Spinal cord (tissue), 9 donors: ENCODE measurements at regions not wholly inside any gene's neighbourhood (a gene's known extent, or its start where the extent isn't known, plus 50 kb on each side); places are given as distances from the start of the nearest gene placed in this dataset.

Experiments
- DNase-seq, 6 donors: peaks; one replicate each; pipeline versions ENCODE4 v3.0.0 to v3.0.0-alpha.2; 2013 to 2015; ENCODE audit warnings: low spot score in 6 of 6, low read depth in 4 of 6
- H3K27ac ChIP-seq: one replicate; pipeline ENCODE4 v1.5.1; 2013; ENCODE audit warnings: low read depth, low read length, control low read depth
- H3K27me3 ChIP-seq: one replicate; pipeline ENCODE4 v1.6.1; 2013; ENCODE audit warnings: low read length; ENCODE audit not compliant: control insufficient read depth, insufficient read depth
- H3K36me3 ChIP-seq: one replicate; pipeline ENCODE4 v1.6.1; 2013; ENCODE audit warnings: low read length; ENCODE audit not compliant: control insufficient read depth, insufficient read depth
- H3K4me1 ChIP-seq: one replicate; pipeline ENCODE4 v1.6.1; 2013; ENCODE audit warnings: low read length; ENCODE audit not compliant: control insufficient read depth, insufficient read depth
- H3K4me3 ChIP-seq: one replicate; pipeline ENCODE4 v1.5.1; 2013; ENCODE audit warnings: low read depth, low read length, control low read depth
- H3K9me3 ChIP-seq: one replicate; pipeline ENCODE4 v1.6.1; 2013; ENCODE audit warnings: low read length; ENCODE audit not compliant: control insufficient read depth, insufficient read depth
- WGBS: methylation state at CpG from one replicate; pipeline ENCODE4 v1.1.5; 2013; ENCODE audit warnings: missing lambda C conversion rate; ENCODE audit not compliant: insufficient coverage; 5-methylcytosine and 5-hydroxymethylcytosine counted together
- donor health status: healthy.

GRCh38 chr10:52452600-52453493 is 138.8 kb downstream of the DKK1 start:
- no peak overlapping the region for H3K27ac ChIP-seq
- H3K4me1 ChIP-seq, result no peaks in the 10 kb centered on the region
- peak in 1 of 6 donors; percentile 16 for DNase-seq
- no peak overlapping the region for H3K4me3 ChIP-seq
- 80% methylated on average over 6 of the region's 12 CpGs for WGBS
- H3K9me3 ChIP-seq, result no peaks in the 10 kb centered on the region
- no peaks in the 10 kb centered on the region for H3K36me3 ChIP-seq
- H3K27me3 ChIP-seq, result no peaks in the 10 kb centered on the region

GRCh38 chr10:52453501-52453900 is 139.4 kb downstream of the DKK1 start:
- no peaks in the 10 kb centered on the region for H3K9me3 ChIP-seq
- no peak for DNase-seq
- no peaks in the 10 kb centered on the region for H3K36me3 ChIP-seq
- no peaks in the 10 kb centered on the region for H3K4me1 ChIP-seq
- no peak overlapping the region for H3K27ac ChIP-seq
- H3K4me3 ChIP-seq, result no peak overlapping the region
- no CpG with 5 or more reads among the region's 1 CpG for WGBS
- no peaks in the 10 kb centered on the region for H3K27me3 ChIP-seq

DNA sequence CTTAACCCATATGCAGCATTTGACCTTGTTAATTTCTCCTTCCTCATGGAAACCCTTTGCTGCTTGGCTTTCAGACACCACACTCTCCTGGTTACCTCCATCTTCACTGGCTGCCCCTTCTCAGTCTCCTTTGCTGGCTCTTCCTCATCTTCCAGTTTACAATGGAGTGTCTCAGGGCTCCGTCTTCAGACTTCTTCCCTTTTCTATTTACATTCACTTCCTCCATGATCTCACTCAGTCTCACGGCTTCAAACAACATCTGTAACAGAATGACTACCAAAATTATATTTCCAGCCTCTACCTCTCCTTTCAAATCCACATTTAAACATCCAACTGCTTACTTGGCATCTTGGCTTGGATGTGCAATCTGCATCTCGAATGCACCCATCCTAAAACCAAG is 140.4 kb downstream of the DKK1 start:
- H3K4me3 ChIP-seq, result no peak overlapping the region
- WGBS, result 89% methylated on average over 3 of the region's 3 CpGs
- no peak for DNase-seq
- no peak overlapping the region for H3K27ac ChIP-seq
- no peaks in the 10 kb centered on the region for H3K36me3 ChIP-seq
- no peaks in the 10 kb centered on the region for H3K27me3 ChIP-seq
- H3K9me3 ChIP-seq, result no peaks in the 10 kb centered on the region
- no peaks in the 10 kb centered on the region for H3K4me1 ChIP-seq

- H3K27me3 ChIP-seq, result no peaks in the 10 kb centered on the region
- no peak overlapping the region for H3K27ac ChIP-seq
- H3K9me3 ChIP-seq, result no peaks in the 10 kb centered on the region
- DNase-seq, result no peak
- H3K4me1 ChIP-seq, result no peaks in the 10 kb centered on the region
- H3K4me3 ChIP-seq, result no peak overlapping the region
- no peaks in the 10 kb centered on the region for H3K36me3 ChIP-seq
- 67% methylated on average over 3 of the region's 3 CpGs for WGBS
These were observed 141.0 kb downstream of the DKK1 start for GRCh38 chr10:52455098-52455497.

DNA sequence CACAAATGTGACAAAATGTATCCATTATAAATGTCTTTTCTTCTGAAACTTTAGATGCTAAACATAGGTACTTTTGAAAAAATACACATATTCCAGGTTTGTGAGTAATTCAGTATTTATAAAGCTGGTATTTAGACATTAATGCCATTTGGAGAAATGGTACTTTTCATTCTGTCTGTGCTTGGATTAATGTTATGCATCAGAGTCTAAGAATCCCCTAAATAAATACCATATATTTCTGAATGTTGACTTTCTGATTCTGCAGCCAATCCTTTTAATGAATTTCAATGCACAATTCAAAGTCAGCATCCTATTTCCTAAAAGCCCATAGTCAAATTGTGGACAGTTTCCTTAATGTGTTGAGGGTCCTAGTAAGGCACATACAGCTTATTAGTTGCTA is 145.0 kb downstream of the DKK1 start:
- Histone ChIP-seq H3K9me3 (no peaks in the 10 kb centered on the region), H3K4me3 (no peak overlapping the region), H3K27me3 (no peaks in the 10 kb centered on the region), H3K36me3 (no peaks in the 10 kb centered on the region), H3K27ac (no peak overlapping the region), H3K4me1 (no peaks in the 10 kb centered on the region)
- DNase-seq, result no peak

DNA sequence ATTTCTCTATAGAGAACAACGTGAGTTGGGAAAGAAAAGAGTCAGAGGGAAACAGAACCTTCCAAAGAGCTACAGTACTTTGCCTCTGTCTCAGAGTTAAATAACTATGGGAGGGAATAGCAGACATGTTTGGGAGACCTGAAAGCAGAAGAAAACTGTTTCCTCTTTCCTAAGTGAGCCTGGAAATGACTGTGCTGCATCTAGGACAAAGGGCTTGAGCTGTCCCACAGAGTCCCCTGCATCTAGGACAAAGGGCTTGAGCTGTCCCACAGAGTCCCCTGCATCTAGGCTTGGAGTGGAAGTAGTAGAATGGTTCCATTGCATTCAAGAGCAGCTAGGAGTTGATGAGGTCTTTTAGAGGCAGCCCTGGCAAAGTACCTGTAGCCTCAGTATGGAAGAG is 149.7 kb downstream of the DKK1 start:
- no peak for DNase-seq
- H3K36me3 ChIP-seq, result no peaks in the 10 kb centered on the region
- H3K4me1 ChIP-seq, result no peaks in the 10 kb centered on the region
- H3K27ac ChIP-seq, result no peak overlapping the region
- no peaks in the 10 kb centered on the region for H3K9me3 ChIP-seq
- H3K4me3 ChIP-seq, result no peak overlapping the region
- WGBS, result no CpG with 5 or more reads among the region's 1 CpG
- H3K27me3 ChIP-seq, result no peaks in the 10 kb centered on the region

- 93% methylated on average over 3 of the region's 9 CpGs for WGBS
- Histone ChIP-seq H3K9me3 (no peaks in the 10 kb centered on the region), H3K27me3 (no peaks in the 10 kb centered on the region), H3K36me3 (no peaks in the 10 kb centered on the region), H3K4me3 (no peak overlapping the region), H3K4me1 (no peaks in the 10 kb centered on the region), H3K27ac (no peak overlapping the region)
- DNase-seq, result no peak
These were observed 150.5 kb downstream of the DKK1 start for GRCh38 chr10:52464368-52465124.

DNA sequence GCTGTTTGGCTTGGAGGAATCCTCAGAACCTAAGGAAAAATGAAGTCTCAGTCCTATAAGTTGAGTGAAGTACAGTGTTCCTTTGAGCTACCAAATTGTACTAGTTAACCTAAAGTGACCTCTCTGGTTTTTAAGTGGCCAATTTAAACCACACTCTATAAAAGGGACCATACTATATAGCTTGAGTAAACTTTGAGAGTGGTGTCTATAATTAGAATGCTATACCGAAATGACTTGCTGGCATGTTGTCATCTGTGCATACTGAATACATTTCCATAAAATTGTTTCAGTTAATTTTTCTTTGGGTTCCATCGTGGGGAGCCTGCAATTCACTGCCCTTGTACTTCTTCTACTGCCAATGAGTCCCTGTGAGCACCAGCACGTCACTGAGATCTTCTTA is 151.1 kb downstream of the DKK1 start:
- Histone ChIP-seq H3K9me3 (no peaks in the 10 kb centered on the region), H3K4me3 (no peak overlapping the region), H3K27ac (no peak overlapping the region), H3K36me3 (no peaks in the 10 kb centered on the region), H3K4me1 (no peaks in the 10 kb centered on the region), H3K27me3 (no peaks in the 10 kb centered on the region)
- no peak for DNase-seq
- WGBS, result 100% methylated on average over 1 of the region's 3 CpGs

- H3K4me1 ChIP-seq, result no peaks in the 10 kb centered on the region
- no peak overlapping the region for H3K4me3 ChIP-seq
- WGBS, result 28% methylated on average over 3 of the region's 5 CpGs
- peak in 2 of 6 donors; percentile 10 to 36 for DNase-seq
- no peaks in the 10 kb centered on the region for H3K9me3 ChIP-seq
- no peaks in the 10 kb centered on the region for H3K27me3 ChIP-seq
- H3K36me3 ChIP-seq, result no peaks in the 10 kb centered on the region
- H3K27ac ChIP-seq, result no peak overlapping the region
These were observed 152.4 kb downstream of the DKK1 start for GRCh38 chr10:52466464-52466863.
